Transverse colon (tissue), 4 donors: ENCODE measurements at regions not wholly inside any gene's neighbourhood (a gene's known extent, or its start where the extent isn't known, plus 50 kb on each side); places are given as distances from the start of the nearest gene placed in this dataset.
A peak's percentile ranks its signal among the peaks of the same experiment; 100 is the strongest.

Experiments used
- DNase-seq: peaks from one replicate; pipeline ENCODE4 v3.0.0-alpha.2; 2019
- H3K27ac ChIP-seq, 4 donors: fragments of 200-600 bp; sonication (generic); 2 replicates each; pipeline ENCODE4 v1.5.1; 2016 to 2018; ENCODE audit warnings: inconsistent platforms in 4 of 4
- H3K27me3 ChIP-seq: fragments of 200-600 bp; sonication (generic); 2 replicates; pipeline ENCODE4 v1.5.1; 2017; ENCODE audit warnings: inconsistent platforms
- H3K36me3 ChIP-seq, 4 donors: fragments of 200-600 bp; sonication (generic); 2 replicates each; pipeline ENCODE4 v1.5.1; 2017 to 2019; ENCODE audit warnings: inconsistent platforms in 4 of 4
- H3K4me1 ChIP-seq, 4 donors: fragments of 200-600 bp; sonication (generic); 2 replicates each; pipeline ENCODE4 v1.5.1; 2017 to 2020; ENCODE audit warnings: inconsistent platforms in 4 of 4
- H3K4me3 ChIP-seq, 4 donors: fragments of 200-600 bp; sonication (generic); 1 replicate in 1 of 4; 2 replicates in 3 of 4; pipeline versions ENCODE4 v1.5.1 to v1.6.1; 2017 to 2019; ENCODE audit warnings: inconsistent platforms in 4 of 4
- H3K9me3 ChIP-seq, 2 donors: fragments of 200-600 bp; sonication (generic); 2 replicates each; pipeline ENCODE4 v1.5.1; 2017 to 2019; ENCODE audit warnings: inconsistent platforms in 2 of 2
- CTCF ChIP-seq, 5 experiments: fragments of 200-600 bp in 3 of 5; fragments of 450-650 bp in 2 of 5; sonication (generic) in 3 of 5; IDR thresholded peaks; 1 replicate in 2 of 5; 2 replicates in 3 of 5; pipeline ENCODE4 v1.5.1; 2016 to 2017; ENCODE audit warnings: antibody characterized with exemption in 5 of 5, inconsistent platforms in 3 of 5, mild to moderate bottlenecking in 2 of 5, moderate library complexity in 1 of 5
- EP300 ChIP-seq: sonication (generic); formaldehyde crosslinking; IDR thresholded peaks from one replicate; pipeline ENCODE4 v1.6.1; 2017; ENCODE audit warnings: antibody characterized with exemption, low read depth
- POLR2A ChIP-seq: fragments of 450-650 bp; IDR thresholded peaks from one replicate; pipeline ENCODE4 v1.6.1; 2016; ENCODE audit warnings: antibody characterized with exemption, mild to moderate bottlenecking, moderate library complexity
- POLR2AphosphoS5 ChIP-seq, 3 donors: sonication (generic); formaldehyde crosslinking; IDR thresholded peaks; one replicate each; pipeline ENCODE4 v1.6.1; 2016; ENCODE audit warnings: antibody characterized with exemption in 3 of 3
- WGBS, 2 donors: methylation state at CpG; one replicate each; pipeline ENCODE4 v1.1.5; 2018; ENCODE audit warnings: low coverage in 1 of 2; 5-methylcytosine and 5-hydroxymethylcytosine counted together
- in situ Hi-C, 4 donors: fragments of 200-750 bp; cut with MboI; loops; one replicate each; pipeline versions ENCODE4 v1.15.0 to v1.15.1; 2017; ENCODE audit warnings: low sequenced_read_pairs in 3 of 4, low pct_ligation_motif_present in 1 of 4, low pct_unique_long_range_greater_than_20kb in 1 of 4
- intact Hi-C: fragments of 100-400 bp; cut with DNase I; formaldehyde crosslinking; loops from one replicate; pipeline ENCODE4 v1.15.1; 2023; ENCODE audit warnings: low total_unique reads

- no peak for DNase-seq
- no peak overlapping the region for H3K4me3 ChIP-seq
- in situ Hi-C loops, result no loop called here
- no peaks in the 10 kb centered on the region for H3K36me3 ChIP-seq
- no peaks in the 10 kb centered on the region for H3K4me1 ChIP-seq
- TF ChIP-seq EP300, result no peak
- TF ChIP-seq CTCF (IDR thresholded peaks at IDR 0.05), result no peak
- TF ChIP-seq POLR2AphosphoS5 (IDR thresholded peaks at IDR 0.05), result no peak
- TF ChIP-seq POLR2A, result no peak
- H3K27me3 ChIP-seq, result peaks cover 8% of the 10 kb centered on the region
- no peak overlapping the region for H3K27ac ChIP-seq
- WGBS, 2 donors, result 50 to 59% methylated on average over 4 to 10 of the region's 10 CpGs
- no peaks in the 10 kb centered on the region for H3K9me3 ChIP-seq
- intact Hi-C loops, result no loop called here
These were observed 70.0 kb upstream of the ZNF469 start for GRCh38 chr16:88312732-88313131.

- Histone ChIP-seq H3K27me3 (peaks cover 9% of the 10 kb centered on the region), H3K9me3 (no peaks in the 10 kb centered on the region), H3K27ac (no peak overlapping the region), H3K4me3 (no peak overlapping the region), H3K36me3 (no peaks in the 10 kb centered on the region), H3K4me1 (no peaks in the 10 kb centered on the region)
- intact Hi-C loops, result no loop called here
- TF ChIP-seq EP300, result no peak
- no peak for TF ChIP-seq POLR2A
- TF ChIP-seq CTCF (IDR thresholded peaks at IDR 0.05), result no peak
- TF ChIP-seq POLR2AphosphoS5 (IDR thresholded peaks at IDR 0.05), result no peak
- in situ Hi-C loops, result no loop called here
- 76% methylated on average over 16 of the region's 16 CpGs; no CpG with 5 or more reads in 1 of the 2 donors for WGBS, 2 donors
- DNase-seq, result no peak
These were observed 67.7 kb upstream of the ZNF469 start for GRCh38 chr16:88314991-88315542.

GRCh38 chr16:88315543-88316105 is 67.1 kb upstream of the ZNF469 start:
- H3K4me3 ChIP-seq, result no peak overlapping the region
- H3K9me3 ChIP-seq, result no peaks in the 10 kb centered on the region
- H3K27ac ChIP-seq, result no peak overlapping the region
- in situ Hi-C loops, result no loop called here
- WGBS, 2 donors, result 49% methylated on average over 14 of the region's 20 CpGs; no CpG with 5 or more reads in 1 of the 2 donors
- peaks cover 9% of the 10 kb centered on the region for H3K27me3 ChIP-seq
- TF ChIP-seq CTCF (IDR thresholded peaks at IDR 0.05) (no peak), POLR2AphosphoS5 (IDR thresholded peaks at IDR 0.05) (no peak), EP300 (no peak), POLR2A (no peak)
- H3K36me3 ChIP-seq, result no peaks in the 10 kb centered on the region
- intact Hi-C loops, result no loop called here
- DNase-seq, result peak; percentile 12
- no peaks in the 10 kb centered on the region for H3K4me1 ChIP-seq

- H3K4me1 ChIP-seq, result no peaks in the 10 kb centered on the region
- H3K4me3 ChIP-seq, result no peak overlapping the region
- TF ChIP-seq CTCF (IDR thresholded peaks at IDR 0.05), result no peak
- no peak for TF ChIP-seq POLR2AphosphoS5 (IDR thresholded peaks at IDR 0.05)
- TF ChIP-seq POLR2A, result no peak
- TF ChIP-seq EP300, result no peak
- in situ Hi-C loops, result no loop called here
- H3K36me3 ChIP-seq, result no peaks in the 10 kb centered on the region
- DNase-seq, result no peak
- peaks cover 9% of the 10 kb centered on the region for H3K27me3 ChIP-seq
- 67 to 84% methylated on average over 5 to 17 of the region's 17 CpGs for WGBS, 2 donors
- intact Hi-C loops, result no loop called here
- no peaks in the 10 kb centered on the region for H3K9me3 ChIP-seq
- no peak overlapping the region for H3K27ac ChIP-seq
These were observed 66.6 kb upstream of the ZNF469 start for GRCh38 chr16:88316151-88316550.
